T-helper 1 cell (primary cell): ENCODE measurements at regions not wholly inside any gene's neighbourhood (a gene's known extent, or its start where the extent isn't known, plus 50 kb on each side); places are given as distances from the start of the nearest gene placed in this dataset.

ENCODE experiments used
- DNase-seq, 5 donors: peaks; one replicate each; pipeline ENCODE4 v3.0.0-alpha.2; 2012 to 2020

DNA sequence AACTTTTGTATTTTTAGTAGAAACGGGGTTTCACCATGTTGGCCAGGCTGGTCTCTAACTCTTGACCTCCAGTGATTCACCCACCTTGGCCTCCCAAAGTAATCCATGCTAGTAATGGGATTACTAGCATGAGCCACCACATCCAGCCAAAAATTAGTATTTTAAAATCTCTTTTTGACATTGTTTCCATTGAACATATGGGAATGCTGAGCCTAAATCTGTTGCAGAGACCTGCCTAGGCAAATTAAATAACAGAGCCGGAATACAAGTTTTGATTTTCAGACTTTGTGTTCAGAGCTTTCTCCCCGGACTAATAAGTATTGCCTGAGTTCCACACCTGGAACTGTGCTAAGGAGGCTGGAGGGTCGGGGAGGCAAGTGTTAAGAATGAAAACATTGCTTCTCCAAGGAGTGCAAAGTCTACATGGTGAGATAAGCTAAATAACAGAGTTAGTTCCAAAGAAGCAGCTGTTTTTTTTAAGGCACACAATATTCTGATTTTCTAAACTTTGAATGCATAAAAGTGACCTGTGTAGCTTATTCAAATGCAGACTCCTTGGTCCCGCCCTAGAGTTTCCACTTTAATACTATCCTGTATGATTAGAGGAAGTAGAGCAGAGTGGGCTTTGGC, 150.6 kb upstream of the CELF4 start:
- no peak for DNase-seq

DNA sequence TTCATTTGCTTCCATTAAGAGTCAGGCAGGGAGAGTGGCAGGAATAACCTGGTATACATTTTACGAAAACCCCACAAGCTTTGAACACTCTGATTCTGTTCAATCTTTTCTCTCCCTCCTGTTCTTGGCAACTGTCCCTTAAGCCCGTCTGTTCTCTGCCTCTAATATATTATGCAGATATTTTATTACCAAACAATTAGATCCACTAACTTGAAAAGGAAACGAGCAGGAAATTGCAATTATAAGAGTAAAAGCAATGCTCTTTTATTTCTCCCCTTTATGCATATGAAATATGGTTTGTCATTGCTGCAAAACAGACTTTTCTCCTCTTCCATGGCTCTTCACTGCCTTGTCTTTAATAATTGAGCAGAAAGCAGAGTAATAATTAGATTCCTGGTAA, 149.1 kb upstream of the CELF4 start:
- no peak for DNase-seq

GRCh38 chr18:37712776-37713175, 147.2 kb upstream of the CELF4 start:
- no peak for DNase-seq

DNA sequence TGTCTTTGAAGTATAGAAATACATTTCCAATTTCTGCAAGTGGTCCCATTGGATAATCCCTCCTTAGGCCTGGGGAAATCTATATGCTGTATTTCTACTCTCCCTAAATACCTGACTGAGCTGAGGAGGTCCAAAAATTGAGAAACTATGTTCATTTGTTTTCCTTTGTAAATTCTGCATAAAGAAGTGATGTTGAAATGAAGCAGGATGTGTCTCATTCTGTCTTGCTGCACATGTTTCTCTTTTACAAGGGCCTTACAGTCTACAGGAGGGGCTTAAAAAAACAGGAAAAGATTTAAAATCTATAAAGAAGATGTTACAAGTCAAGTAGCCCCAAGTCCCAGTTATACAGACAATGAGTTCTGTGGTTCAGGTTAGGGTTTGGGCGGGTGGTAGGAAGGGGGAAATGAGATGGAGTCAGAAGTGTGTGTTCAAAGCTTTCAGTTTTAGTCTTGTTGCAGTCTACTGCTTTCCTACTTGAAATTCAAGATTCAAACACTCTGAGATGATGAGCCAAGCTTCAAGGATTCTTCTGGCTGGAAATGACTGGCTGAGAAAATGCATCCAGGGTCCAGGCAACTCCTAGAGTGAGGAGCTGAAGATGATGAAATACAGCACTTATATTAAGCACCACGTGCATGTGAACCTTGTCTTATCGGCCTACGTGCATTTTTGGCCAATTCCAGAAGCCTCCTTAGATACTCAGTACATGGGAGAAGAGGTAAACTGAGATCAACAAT, 146.3 kb upstream of the CELF4 start:
- no peak for DNase-seq

DNA sequence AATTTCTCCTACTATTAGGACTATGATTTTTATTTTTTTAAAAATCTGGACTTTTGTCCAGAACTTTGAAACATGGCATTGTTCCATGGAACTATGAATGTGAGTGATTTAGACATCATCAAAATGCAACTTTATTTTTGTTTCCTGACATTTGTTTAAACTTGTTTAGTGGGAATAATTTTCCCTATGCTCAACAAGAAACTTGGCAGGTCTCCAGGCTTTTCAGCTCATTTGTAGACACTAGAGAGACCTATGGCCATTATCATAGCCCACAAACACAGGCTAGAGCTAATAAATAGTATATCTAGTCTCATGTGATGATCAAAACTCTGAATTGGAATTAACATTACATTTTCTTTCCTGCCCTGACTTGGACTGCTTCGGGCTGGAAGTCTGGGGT, 145.1 kb upstream of the CELF4 start:
- DNase-seq: no peak

- DNase-seq: no peak
Observed at GRCh38 chr18:37709740-37710139, 144.1 kb upstream of the CELF4 start.

DNA sequence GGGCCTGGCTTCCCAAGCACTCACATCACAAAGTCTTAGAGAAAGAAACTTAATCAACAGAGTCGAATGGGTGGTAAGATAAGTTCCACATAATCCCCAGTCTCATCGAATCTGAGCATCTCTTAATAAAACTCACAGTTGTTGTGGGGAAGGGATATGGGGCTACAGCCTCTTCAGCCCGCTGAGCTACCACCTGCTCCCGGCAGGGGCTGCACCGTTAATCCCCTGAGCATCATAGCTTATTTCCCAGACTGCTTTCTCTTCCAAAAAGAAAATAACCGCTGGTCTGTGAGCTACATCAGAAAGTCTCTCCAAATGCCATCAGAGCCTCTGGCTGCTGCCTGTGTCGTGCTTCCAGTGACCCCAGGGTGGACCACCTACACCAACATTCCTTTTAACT, 139.4 kb upstream of the CELF4 start:
- DNase-seq: no peak

DNA sequence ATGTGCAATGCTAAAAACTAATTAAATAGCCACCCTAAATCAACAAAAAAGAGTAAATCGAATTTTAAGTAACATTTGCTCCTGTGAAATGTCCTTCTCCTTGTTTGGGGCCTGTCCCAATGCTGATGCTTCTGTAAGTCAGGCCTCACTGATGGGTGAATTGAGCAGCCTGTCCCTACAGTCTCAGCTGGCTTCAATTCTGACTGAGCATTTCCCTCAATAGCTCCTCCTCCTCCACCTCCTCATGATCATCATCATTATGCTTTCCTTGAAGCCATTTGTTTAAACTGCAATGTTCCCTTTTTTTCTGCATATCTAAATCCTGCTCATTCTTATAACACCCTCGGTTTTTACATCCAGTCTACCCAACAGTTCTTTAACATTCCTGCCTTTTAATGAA, 137.2 kb upstream of the CELF4 start:
- DNase-seq: no peak

DNA sequence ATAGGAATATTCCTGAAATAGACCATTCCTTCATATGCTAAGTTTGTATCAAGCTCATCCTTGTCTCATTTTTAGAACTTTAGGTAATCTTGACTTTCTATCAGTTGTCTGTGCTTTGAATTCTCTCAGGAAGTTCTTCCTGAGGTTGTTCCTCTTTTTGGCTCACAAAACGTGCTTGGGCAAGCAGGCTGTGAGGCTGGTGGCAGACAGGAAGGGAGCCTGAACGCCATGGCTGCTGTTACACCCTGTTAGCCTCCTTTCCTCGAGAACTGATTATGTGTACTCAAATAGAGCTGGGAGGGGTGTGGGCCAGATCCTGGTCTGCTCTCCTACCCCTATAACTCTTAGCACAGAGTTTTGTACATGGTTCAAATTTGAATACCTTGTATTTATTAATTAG, 136.4 kb upstream of the CELF4 start:
- no peak for DNase-seq

GRCh38 chr18:37698508-37699040, 133.0 kb upstream of the CELF4 start:
- no peak for DNase-seq

GRCh38 chr18:37694516-37694915, 128.9 kb upstream of the CELF4 start:
- no peak for DNase-seq

GRCh38 chr18:37691162-37691561, 125.6 kb upstream of the CELF4 start:
- DNase-seq: no peak

DNA sequence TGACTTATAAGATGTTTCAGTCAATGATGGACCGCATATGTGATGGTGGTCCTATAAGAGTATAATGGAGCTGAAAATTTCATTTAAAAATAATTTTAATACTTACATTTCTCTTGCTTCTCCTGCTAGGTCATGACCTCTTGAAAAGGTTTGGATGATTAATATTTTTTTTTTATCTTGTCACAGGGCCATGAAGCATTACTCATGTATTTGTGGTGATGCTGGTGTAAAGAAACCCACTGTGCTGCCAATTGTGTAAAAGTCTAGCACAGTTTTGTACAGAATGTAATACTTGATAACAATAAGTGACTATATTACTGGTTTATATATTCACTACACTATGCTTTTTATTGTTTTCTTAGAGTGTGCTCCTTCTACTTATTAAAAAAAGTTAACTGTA, 124.2 kb upstream of the CELF4 start:
- no peak for DNase-seq

GRCh38 chr18:37684590-37684989, 119.0 kb upstream of the CELF4 start:
- no peak for DNase-seq

GRCh38 chr18:37684183-37684582, 118.6 kb upstream of the CELF4 start:
- no peak for DNase-seq

GRCh38 chr18:37680911-37681310, 115.3 kb upstream of the CELF4 start:
- no peak for DNase-seq

- DNase-seq: no peak
Observed at GRCh38 chr18:37676276-37676675, 110.7 kb upstream of the CELF4 start.

DNA sequence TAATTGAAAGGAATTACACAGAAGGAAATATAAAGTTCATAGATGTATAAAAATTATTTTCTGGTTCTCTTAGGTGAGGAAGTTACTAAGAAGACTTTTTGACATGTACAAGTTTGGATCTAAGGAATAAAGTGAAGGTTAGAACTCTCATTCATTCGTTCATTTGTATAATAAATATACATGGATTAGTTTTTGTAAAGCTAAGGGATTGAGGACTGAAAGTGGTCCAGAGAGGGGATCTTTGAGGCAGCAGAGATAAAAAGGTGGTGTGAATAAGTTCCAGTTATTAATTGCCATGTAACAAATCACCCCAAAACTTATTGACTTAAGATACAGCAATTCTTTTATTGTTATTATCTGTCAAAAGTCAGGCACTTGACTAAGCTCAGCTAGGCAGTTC, 110.1 kb upstream of the CELF4 start:
- no peak for DNase-seq

DNA sequence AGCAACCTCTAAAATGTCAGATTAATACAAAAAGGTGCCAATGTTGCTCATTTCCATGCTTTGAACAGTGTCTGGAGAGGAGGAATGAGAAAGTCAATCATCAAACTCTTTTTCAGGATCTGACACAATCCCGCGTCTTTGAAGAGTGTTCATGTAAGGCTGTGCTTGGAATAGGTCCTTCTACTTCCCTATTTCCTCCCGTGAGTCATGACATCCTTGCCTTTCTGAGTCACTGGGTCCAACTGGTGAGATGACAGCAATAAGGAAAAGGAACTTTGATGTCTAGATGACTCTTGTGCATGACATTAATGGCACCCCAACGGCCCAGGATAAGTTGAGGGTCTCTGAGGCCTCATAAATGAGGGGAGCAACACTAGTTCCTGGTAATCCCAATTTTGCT, 109.0 kb upstream of the CELF4 start:
- no peak for DNase-seq

GRCh38 chr18:37673671-37674070, 108.1 kb upstream of the CELF4 start:
- DNase-seq: no peak

- no peak for DNase-seq
Observed at GRCh38 chr18:37672932-37673595, 107.5 kb upstream of the CELF4 start.

DNA sequence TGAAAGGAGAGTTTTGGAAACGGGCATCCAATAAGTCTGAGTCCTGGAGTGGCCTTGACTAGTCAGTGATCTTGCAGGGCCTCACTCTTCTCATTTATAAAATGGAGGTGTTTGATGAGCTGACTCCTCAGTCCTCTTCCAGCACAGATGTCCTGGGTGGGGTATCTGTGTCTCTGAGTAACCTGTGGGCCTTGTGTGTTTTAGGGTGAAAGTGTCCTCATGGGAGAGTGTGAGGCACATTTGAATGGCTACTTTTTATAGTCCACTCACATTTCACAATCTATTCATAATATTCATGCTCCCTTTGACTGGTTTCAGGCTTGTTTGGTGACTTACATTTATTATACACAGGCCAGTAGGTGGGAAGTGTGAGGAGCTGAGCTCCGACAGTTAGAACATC, 106.4 kb upstream of the CELF4 start:
- no peak for DNase-seq

GRCh38 chr18:37671530-37671929, 105.9 kb upstream of the CELF4 start:
- DNase-seq: no peak

- no peak for DNase-seq
Observed at GRCh38 chr18:37671119-37671518, 105.5 kb upstream of the CELF4 start.
